Smooth muscle cell (in vitro differentiated cells): ENCODE measurements at regions not wholly inside any gene's neighbourhood (a gene's known extent, or its start where the extent isn't known, plus 50 kb on each side); places are given as distances from the start of the nearest gene placed in this dataset.

Experiments
- DNase-seq: peaks from one replicate; lab custom pipeline; 2025; ENCODE audit not compliant: unreplicated experiment; lab: John Stamatoyannopoulos, UW
- H2AFZ ChIP-seq: fragments of 200-600 bp; sonication (generic); 2 replicates; pipeline ENCODE4 v1.6.0; 2016; ENCODE audit warnings: antibody characterized with exemption, low read depth, mild to moderate bottlenecking
- H3F3A ChIP-seq: fragments of 200-600 bp; sonication (generic); 2 replicates; pipeline ENCODE4 v1.6.0; 2017; ENCODE audit warnings: antibody characterized with exemption, low read depth
- H3K27ac ChIP-seq: fragments of 200-600 bp; sonication (generic); 2 replicates; pipeline ENCODE4 v1.5.1; 2016; ENCODE audit warnings: low read depth, mild to moderate bottlenecking
- H3K27me3 ChIP-seq: fragments of 200-600 bp; sonication (generic); 2 replicates; pipeline ENCODE4 v1.6.1; 2016; ENCODE audit warnings: low read depth, mild to moderate bottlenecking
- H3K36me3 ChIP-seq: fragments of 200-600 bp; sonication (generic); 2 replicates; pipeline ENCODE4 v1.5.1; 2016; ENCODE audit warnings: low read depth
- H3K4me1 ChIP-seq: fragments of 200-600 bp; sonication (generic); 2 replicates; pipeline ENCODE4 v1.5.1; 2016; ENCODE audit warnings: low read depth
- H3K4me2 ChIP-seq: fragments of 200-600 bp; sonication (generic); 2 replicates; pipeline ENCODE4 v1.6.0; 2016; ENCODE audit warnings: mild to moderate bottlenecking
- H3K4me3 ChIP-seq: fragments of 200-600 bp; sonication (generic); 2 replicates; pipeline ENCODE4 v1.5.1; 2016; ENCODE audit warnings: mild to moderate bottlenecking
- H3K79me2 ChIP-seq: fragments of 200-600 bp; sonication (generic); 2 replicates; pipeline ENCODE4 v1.6.0; 2016; ENCODE audit warnings: low read depth, mild to moderate bottlenecking
- H3K9ac ChIP-seq: fragments of 200-600 bp; sonication (generic); 2 replicates; pipeline ENCODE4 v1.6.0; 2016; ENCODE audit warnings: low read depth
- H3K9me3 ChIP-seq: fragments of 200-600 bp; sonication (generic); replicated peaks from 2 replicates; pipeline ENCODE4 v1.5.1; 2016; ENCODE audit warnings: low read depth
- H4K20me1 ChIP-seq: fragments of 200-600 bp; sonication (generic); 2 replicates; pipeline ENCODE4 v1.6.0; 2016; ENCODE audit warnings: low read depth
- CTCF ChIP-seq: fragments of 200-600 bp; sonication (generic); IDR thresholded peaks from 2 replicates; pipeline ENCODE4 v1.5.1; 2017; ENCODE audit warnings: borderline replicate concordance, mild to moderate bottlenecking, antibody characterized with exemption; ENCODE audit not compliant: insufficient read depth, poor library complexity, severe bottlenecking
- WGBS: methylation state at CpG from one replicate; pipeline ENCODE4 v1.1.7; 2016; ENCODE audit warnings: low lambda C conversion rate; 5-methylcytosine and 5-hydroxymethylcytosine counted together

GRCh38 chr11:116263770-116264169, 509.0 kb downstream of the BUD13 start:
- Histone ChIP-seq H4K20me1 (no peaks in the 10 kb centered on the region), H3K4me3 (no peak overlapping the region), H2AFZ (no peak overlapping the region), H3K4me2 (no peak overlapping the region), H3K9me3 (no peaks in the 10 kb centered on the region), H3K27me3 (peaks cover 9% of the 10 kb centered on the region), H3K79me2 (no peaks in the 10 kb centered on the region), H3K4me1 (no peaks in the 10 kb centered on the region), H3K36me3 (no peaks in the 10 kb centered on the region), H3K27ac (no peak overlapping the region), H3F3A (no peaks in the 10 kb centered on the region), H3K9ac (no peak overlapping the region)
- no peak for TF ChIP-seq CTCF
- 57% methylated on average over 8 of the region's 8 CpGs for WGBS
- DNase-seq, result no peak

GRCh38 chr11:116263019-116263418, 509.8 kb downstream of the BUD13 start:
- Histone ChIP-seq H2AFZ (no peak overlapping the region), H3K27ac (no peak overlapping the region), H3K36me3 (no peaks in the 10 kb centered on the region), H3K9ac (no peak overlapping the region), H3K27me3 (peaks cover 9% of the 10 kb centered on the region), H3K9me3 (no peaks in the 10 kb centered on the region), H3F3A (no peaks in the 10 kb centered on the region), H3K4me1 (no peaks in the 10 kb centered on the region), H4K20me1 (no peaks in the 10 kb centered on the region), H3K4me2 (no peak overlapping the region), H3K79me2 (no peaks in the 10 kb centered on the region), H3K4me3 (no peak overlapping the region)
- TF ChIP-seq CTCF, result no peak
- no peak for DNase-seq
- WGBS, result 74% methylated on average over 3 of the region's 3 CpGs

GRCh38 chr11:116262370-116262769, 510.4 kb downstream of the BUD13 start:
- Histone ChIP-seq H3K4me2 (no peak overlapping the region), H3K79me2 (no peaks in the 10 kb centered on the region), H3K27ac (no peak overlapping the region), H3F3A (no peaks in the 10 kb centered on the region), H3K36me3 (no peaks in the 10 kb centered on the region), H2AFZ (no peak overlapping the region), H3K4me3 (no peak overlapping the region), H3K4me1 (no peaks in the 10 kb centered on the region), H4K20me1 (no peaks in the 10 kb centered on the region), H3K27me3 (peaks cover 9% of the 10 kb centered on the region), H3K9ac (no peak overlapping the region), H3K9me3 (no peaks in the 10 kb centered on the region)
- no peak for DNase-seq
- WGBS, result 94% methylated on average over 1 of the region's 1 CpG
- TF ChIP-seq CTCF, result no peak

GRCh38 chr11:116261606-116262005, 511.2 kb downstream of the BUD13 start:
- Histone ChIP-seq H3K4me2 (no peak overlapping the region), H3K79me2 (no peaks in the 10 kb centered on the region), H3K4me1 (no peaks in the 10 kb centered on the region), H3K4me3 (no peak overlapping the region), H4K20me1 (no peaks in the 10 kb centered on the region), H3K9me3 (no peaks in the 10 kb centered on the region), H2AFZ (no peak overlapping the region), H3K9ac (no peak overlapping the region), H3K27me3 (peaks cover 9% of the 10 kb centered on the region), H3F3A (no peaks in the 10 kb centered on the region), H3K36me3 (no peaks in the 10 kb centered on the region), H3K27ac (no peak overlapping the region)
- DNase-seq, result no peak
- TF ChIP-seq CTCF, result no peak
- WGBS, result 67% methylated on average over 8 of the region's 8 CpGs
